HL-60 (cell line): ENCODE measurements at regions not wholly inside any gene's neighbourhood (a gene's known extent, or its start where the extent isn't known, plus 50 kb on each side); places are given as distances from the start of the nearest gene placed in this dataset.

ENCODE experiments used
- DNase-seq, 2 experiments: peaks; one replicate each; pipeline ENCODE4 v3.0.0-alpha.2; 2010 to 2020; ENCODE audit warnings: low read depth in 1 of 2, low spot score in 1 of 2
- H3K27ac ChIP-seq: fragments of 250-450 bp; sonication (Bioruptor Pico); replicated peaks from 2 replicates; pipeline ENCODE4 v1.5.1; 2020; ENCODE audit warnings: mild to moderate bottlenecking, moderate library complexity
- H3K27me3 ChIP-seq: fragments of 250-450 bp; sonication (Bioruptor Pico); 2 replicates; pipeline ENCODE4 v1.5.1; 2021; ENCODE audit warnings: mild to moderate bottlenecking, moderate library complexity; ENCODE audit not compliant: insufficient read depth, poor library complexity, severe bottlenecking
- H3K4me3 ChIP-seq: replicated peaks from 2 replicates; pipeline ENCODE4 v1.5.1; 2011; ENCODE audit warnings: mild to moderate bottlenecking, control low read depth, low read length; ENCODE audit not compliant: insufficient read depth
- CTCF ChIP-seq: IDR thresholded peaks from one replicate; pipeline ENCODE4 v1.5.1; 2011; ENCODE audit warnings: low read length, control low read depth, inconsistent platforms; ENCODE audit not compliant: insufficient read depth
- GABPA ChIP-seq: IDR thresholded peaks from 2 replicates; pipeline ENCODE4 v1.6.1; 2012; ENCODE audit warnings: low read depth
- POLR2AphosphoS5 ChIP-seq: IDR thresholded peaks from 2 replicates; pipeline ENCODE4 v1.6.1; 2012; ENCODE audit warnings: low read depth
- SPI1 ChIP-seq: IDR thresholded peaks from 2 replicates; pipeline ENCODE4 v1.6.1; 2012; ENCODE audit warnings: low read depth, mild to moderate bottlenecking, borderline replicate concordance
- TF ChIP-seq, protein P1 (sequence below): IDR thresholded peaks from 2 replicates; pipeline ENCODE4 v1.6.1; 2012; ENCODE audit warnings: low read depth; ENCODE audit not compliant: insufficient replicate concordance

DNA sequence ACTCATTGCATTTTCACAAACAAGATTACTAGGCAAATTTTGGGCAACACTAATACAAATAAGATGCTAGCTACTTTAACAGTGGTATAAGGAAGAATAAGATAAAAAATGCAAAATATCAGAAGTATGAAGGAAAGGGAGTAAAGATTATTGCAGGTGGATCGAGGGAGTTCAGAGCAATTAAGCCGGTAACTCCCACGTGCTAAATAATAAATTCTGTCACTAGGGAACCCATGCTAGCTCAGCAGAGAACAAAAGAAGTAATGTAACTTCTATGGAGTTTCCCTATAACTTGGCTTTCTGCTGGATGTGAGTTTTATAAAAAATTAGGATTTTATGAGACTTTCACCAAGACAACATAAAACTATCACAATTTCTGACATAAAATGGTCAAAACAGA lies 470.5 kb upstream of the RGS18 start:
- TF ChIP-seq, protein P1, sequence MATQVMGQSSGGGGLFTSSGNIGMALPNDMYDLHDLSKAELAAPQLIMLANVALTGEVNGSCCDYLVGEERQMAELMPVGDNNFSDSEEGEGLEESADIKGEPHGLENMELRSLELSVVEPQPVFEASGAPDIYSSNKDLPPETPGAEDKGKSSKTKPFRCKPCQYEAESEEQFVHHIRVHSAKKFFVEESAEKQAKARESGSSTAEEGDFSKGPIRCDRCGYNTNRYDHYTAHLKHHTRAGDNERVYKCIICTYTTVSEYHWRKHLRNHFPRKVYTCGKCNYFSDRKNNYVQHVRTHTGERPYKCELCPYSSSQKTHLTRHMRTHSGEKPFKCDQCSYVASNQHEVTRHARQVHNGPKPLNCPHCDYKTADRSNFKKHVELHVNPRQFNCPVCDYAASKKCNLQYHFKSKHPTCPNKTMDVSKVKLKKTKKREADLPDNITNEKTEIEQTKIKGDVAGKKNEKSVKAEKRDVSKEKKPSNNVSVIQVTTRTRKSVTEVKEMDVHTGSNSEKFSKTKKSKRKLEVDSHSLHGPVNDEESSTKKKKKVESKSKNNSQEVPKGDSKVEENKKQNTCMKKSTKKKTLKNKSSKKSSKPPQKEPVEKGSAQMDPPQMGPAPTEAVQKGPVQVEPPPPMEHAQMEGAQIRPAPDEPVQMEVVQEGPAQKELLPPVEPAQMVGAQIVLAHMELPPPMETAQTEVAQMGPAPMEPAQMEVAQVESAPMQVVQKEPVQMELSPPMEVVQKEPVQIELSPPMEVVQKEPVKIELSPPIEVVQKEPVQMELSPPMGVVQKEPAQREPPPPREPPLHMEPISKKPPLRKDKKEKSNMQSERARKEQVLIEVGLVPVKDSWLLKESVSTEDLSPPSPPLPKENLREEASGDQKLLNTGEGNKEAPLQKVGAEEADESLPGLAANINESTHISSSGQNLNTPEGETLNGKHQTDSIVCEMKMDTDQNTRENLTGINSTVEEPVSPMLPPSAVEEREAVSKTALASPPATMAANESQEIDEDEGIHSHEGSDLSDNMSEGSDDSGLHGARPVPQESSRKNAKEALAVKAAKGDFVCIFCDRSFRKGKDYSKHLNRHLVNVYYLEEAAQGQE, result no peak
- TF ChIP-seq POLR2AphosphoS5, result no peak
- TF ChIP-seq GABPA, result no peak
- no peak for TF ChIP-seq SPI1
- TF ChIP-seq CTCF, result no peak
- no peak overlapping the region for H3K4me3 ChIP-seq
- H3K27ac ChIP-seq, result no peak overlapping the region
- DNase-seq, result no peak
- no peaks in the 10 kb centered on the region for H3K27me3 ChIP-seq

GRCh38 chr1:191690931-191691330 lies 467.3 kb upstream of the RGS18 start:
- no peak overlapping the region for H3K4me3 ChIP-seq
- no peak overlapping the region for H3K27ac ChIP-seq
- no peak for DNase-seq
- TF ChIP-seq GABPA (no peak), SPI1 (no peak), CTCF (no peak), POLR2AphosphoS5 (no peak)
- H3K27me3 ChIP-seq, result no peaks in the 10 kb centered on the region

DNA sequence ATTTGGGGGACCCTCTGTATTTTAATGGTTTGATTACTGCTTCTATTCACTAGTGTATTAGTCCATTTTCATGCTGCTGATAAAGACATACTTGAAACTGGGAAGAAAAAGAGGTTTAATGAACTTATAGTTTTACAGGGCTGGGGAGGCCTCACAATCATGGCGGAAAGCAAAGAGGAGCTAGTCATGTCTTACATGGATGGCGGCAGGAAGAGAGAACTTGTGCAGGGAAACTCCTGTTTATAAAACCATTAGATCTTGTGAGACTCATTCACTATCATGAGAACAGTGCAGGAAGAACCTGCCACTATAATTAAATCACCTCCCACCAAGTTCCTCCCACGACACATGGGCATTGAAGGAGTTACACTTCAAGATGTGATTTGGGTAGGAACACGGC lies 464.5 kb upstream of the RGS18 start:
- DNase-seq, result no peak
- no peak overlapping the region for H3K27ac ChIP-seq
- no peak overlapping the region for H3K4me3 ChIP-seq
- TF ChIP-seq CTCF (no peak), SPI1 (no peak), POLR2AphosphoS5 (no peak), GABPA (no peak)
- TF ChIP-seq, protein P1, result no peak
- no peaks in the 10 kb centered on the region for H3K27me3 ChIP-seq

DNA sequence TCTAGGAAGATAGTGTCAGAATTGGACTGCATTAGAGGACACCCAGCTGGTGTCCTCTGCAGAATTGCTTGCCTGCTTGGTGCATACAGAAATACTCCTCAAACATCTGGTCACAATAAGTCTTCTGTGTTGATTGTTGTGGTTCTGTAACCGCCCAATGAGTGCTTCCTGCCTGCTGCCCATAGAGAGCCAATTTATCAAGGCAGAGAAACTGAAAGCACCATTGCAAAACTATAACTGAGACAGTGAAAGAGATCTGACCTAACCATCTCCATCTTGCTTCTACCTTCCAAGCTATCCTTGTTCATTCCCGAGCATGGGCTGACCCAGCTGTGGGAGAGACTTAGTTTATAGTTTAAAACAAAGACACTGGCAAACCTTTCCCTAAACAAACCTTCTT lies 462.4 kb upstream of the RGS18 start:
- TF ChIP-seq CTCF, result no peak
- TF ChIP-seq, protein P1, result no peak
- no peak for TF ChIP-seq SPI1
- TF ChIP-seq POLR2AphosphoS5, result no peak
- TF ChIP-seq GABPA, result no peak
- H3K27me3 ChIP-seq, result no peaks in the 10 kb centered on the region
- H3K27ac ChIP-seq, result no peak overlapping the region
- no peak overlapping the region for H3K4me3 ChIP-seq
- no peak for DNase-seq
